GM23338 (cell line): ENCODE measurements at regions not wholly inside any gene's neighbourhood (a gene's known extent, or its start where the extent isn't known, plus 50 kb on each side); places are given as distances from the start of the nearest gene placed in this dataset.

Experiments
- ATAC-seq: fragments of 200-7000 bp; cut with Tn5 transposase; 3 replicates; pipeline ENCODE4 v1.9.1; 2020
- DNase-seq: peaks from one replicate; pipeline ENCODE4 v3.0.0-alpha.2; 2015; ENCODE audit warnings: low spot score
- H2AFZ ChIP-seq: fragments of 200-600 bp; sonication (generic); 2 replicates; pipeline ENCODE4 v1.8.0; 2016; ENCODE audit warnings: antibody characterized with exemption, mild to moderate bottlenecking, moderate library complexity
- H3F3A ChIP-seq: fragments of 200-600 bp; sonication (generic); replicated peaks from 2 replicates; pipeline ENCODE4 v1.8.0; 2017; ENCODE audit warnings: antibody characterized with exemption, mixed run types, low read depth
- H3K27ac ChIP-seq: fragments of 200-600 bp; sonication (generic); 2 replicates; pipeline ENCODE4 v1.6.1; 2016; ENCODE audit warnings: low read depth
- H3K27me3 ChIP-seq: fragments of 200-600 bp; sonication (generic); 2 replicates; pipeline ENCODE4 v1.8.0; 2016; ENCODE audit warnings: mild to moderate bottlenecking, mixed run types, moderate library complexity; ENCODE audit not compliant: insufficient read depth
- H3K36me3 ChIP-seq: fragments of 200-600 bp; sonication (generic); 2 replicates; pipeline ENCODE4 v1.8.0; 2016; ENCODE audit warnings: mild to moderate bottlenecking; ENCODE audit not compliant: insufficient read depth
- H3K4me1 ChIP-seq: fragments of 200-600 bp; sonication (generic); 2 replicates; pipeline ENCODE4 v1.8.0; 2016; ENCODE audit warnings: mild to moderate bottlenecking, moderate library complexity; ENCODE audit not compliant: insufficient read depth
- H3K4me2 ChIP-seq: fragments of 200-600 bp; sonication (generic); 2 replicates; pipeline ENCODE4 v1.7.1; 2017; ENCODE audit warnings: mixed run types
- H3K4me3 ChIP-seq: fragments of 200-600 bp; sonication (generic); 2 replicates; pipeline ENCODE4 v1.6.1; 2016; ENCODE audit warnings: mixed run types
- H3K79me2 ChIP-seq: fragments of 200-600 bp; sonication (generic); replicated peaks from 2 replicates; pipeline ENCODE4 v1.8.0; 2017; ENCODE audit warnings: mild to moderate bottlenecking; ENCODE audit not compliant: insufficient read depth
- H3K9me2 ChIP-seq: fragments of 200-600 bp; sonication (generic); 2 replicates; pipeline ENCODE4 v1.8.0; 2017; ENCODE audit not compliant: insufficient read depth
- H4K20me1 ChIP-seq: fragments of 200-600 bp; sonication (generic); replicated peaks from 2 replicates; pipeline ENCODE4 v1.8.0; 2017; ENCODE audit warnings: mild to moderate bottlenecking; ENCODE audit not compliant: insufficient read depth
- H3K27ac Mint-ChIP-seq: 2 replicates; pipeline ENCODE4 v1.8.0; 2020; ENCODE audit warnings: inconsistent platforms, mild to moderate bottlenecking, moderate library complexity, mixed read lengths
- H3K27me3 Mint-ChIP-seq: 3 replicates; pipeline ENCODE4 v1.8.0; 2022; ENCODE audit warnings: low read depth, mild to moderate bottlenecking, moderate library complexity, mixed read lengths, inconsistent platforms; ENCODE audit not compliant: insufficient read depth, poor library complexity
- H3K36me3 Mint-ChIP-seq: 3 replicates; pipeline ENCODE4 v1.8.0; 2021; ENCODE audit warnings: low read depth, mild to moderate bottlenecking, inconsistent platforms, moderate library complexity, mixed read lengths
- H3K4me1 Mint-ChIP-seq: 3 replicates; pipeline ENCODE4 v1.8.0; 2020; ENCODE audit warnings: mild to moderate bottlenecking, inconsistent platforms, mixed read lengths
- H3K4me3 Mint-ChIP-seq: 3 replicates; pipeline ENCODE4 v1.8.0; 2021; ENCODE audit warnings: moderate library complexity, mild to moderate bottlenecking, inconsistent platforms, mixed read lengths
- H3K9me3 Mint-ChIP-seq: 3 replicates; pipeline ENCODE4 v1.8.0; 2020; ENCODE audit warnings: moderate library complexity, mild to moderate bottlenecking, inconsistent platforms, mixed read lengths
- CREB1 ChIP-seq: fragments of 250-450 bp; sonication (Bioruptor Pico); IDR thresholded peaks from 2 replicates; pipeline ENCODE4 v1.5.0; 2020; ENCODE audit warnings: low read depth, mild to moderate bottlenecking, moderate library complexity
- EZH2phosphoT487 ChIP-seq: fragments of 200-600 bp; sonication (generic); IDR thresholded peaks from one replicate; pipeline ENCODE4 v1.8.1; 2018; ENCODE audit warnings: antibody characterized with exemption; ENCODE audit not compliant: unreplicated experiment
- JUNB ChIP-seq: IDR thresholded peaks from one replicate; pipeline ENCODE4 v1.6.1; 2016; ENCODE audit warnings: antibody characterized with exemption; ENCODE audit not compliant: unreplicated experiment
- NANOG ChIP-seq: IDR thresholded peaks from 2 replicates; pipeline ENCODE4 v1.6.1; 2016; ENCODE audit warnings: antibody characterized with exemption, borderline replicate concordance
- POLR2AphosphoS5 ChIP-seq: IDR thresholded peaks from 2 replicates; pipeline ENCODE4 v1.6.1; 2016; ENCODE audit warnings: antibody characterized with exemption, low read depth
- STAT1 ChIP-seq: IDR thresholded peaks from one replicate; pipeline ENCODE4 v1.6.1; 2016; ENCODE audit warnings: antibody characterized with exemption; ENCODE audit not compliant: unreplicated experiment
- ZNF331 ChIP-seq: fragments of 250-450 bp; sonication (Bioruptor Pico); IDR thresholded peaks from 2 replicates; pipeline ENCODE4 v1.5.0; 2020; ENCODE audit warnings: low read depth, mild to moderate bottlenecking, moderate library complexity
- ZNF462 ChIP-seq: fragments of 250-450 bp; sonication (Bioruptor Pico); IDR thresholded peaks from 2 replicates; pipeline ENCODE4 v1.5.0; 2020; ENCODE audit warnings: mild to moderate bottlenecking, moderate library complexity
- TF ChIP-seq, protein P1 (sequence below): IDR thresholded peaks from 2 replicates; pipeline ENCODE4 v1.6.1; 2016; ENCODE audit warnings: antibody characterized with exemption
- TF ChIP-seq, protein P2 (sequence below), 2 experiments: fragments of 200-600 bp in 1 of 2; sonication (generic) in 1 of 2; conservative IDR thresholded peaks; 2 replicates each; pipeline versions ENCODE4 v1.5.1 to v1.6.1; 2016 to 2017; ENCODE audit warnings: antibody characterized with exemption in 2 of 2, low read depth in 2 of 2, mild to moderate bottlenecking in 2 of 2, moderate library complexity in 1 of 2

DNA sequence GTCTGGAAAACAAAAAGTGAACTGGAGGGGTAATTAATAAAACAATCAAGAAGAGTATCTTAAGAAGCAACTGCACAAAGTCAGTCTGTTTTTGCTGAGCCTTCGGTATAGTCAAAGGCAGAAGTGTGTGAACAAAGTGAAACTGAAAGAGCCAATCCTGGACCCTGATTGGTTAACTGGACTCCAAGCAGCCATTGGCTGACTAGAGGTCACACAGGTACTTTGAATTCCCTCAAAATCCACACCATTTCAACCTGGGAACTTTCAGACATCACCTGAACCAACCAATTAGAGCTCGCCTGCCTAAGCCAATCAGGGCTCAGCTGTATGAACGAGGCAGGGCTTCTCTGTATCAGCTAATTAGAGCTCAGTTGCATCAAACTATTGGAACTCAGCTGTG lies 286.7 kb downstream of the TLE4 start:
- Mint-ChIP-seq H3K27me3 (peaks cover 4% of the 10 kb centered on the region), H3K9me3 (peaks cover 19% of the 10 kb centered on the region), H3K4me1 (peaks cover 2% of the 10 kb centered on the region; the same call in 1 of the 3 replicates), H3K36me3 (peaks cover 3% of the 10 kb centered on the region; the same call in 1 of the 3 replicates), H3K4me3 (no peak overlapping the region), H3K27ac (no peak overlapping the region)
- H3K36me3 ChIP-seq, result no peaks in the 10 kb centered on the region
- H4K20me1 ChIP-seq, result no peaks in the 10 kb centered on the region
- no peaks in the 10 kb centered on the region for H3F3A ChIP-seq
- no peak for DNase-seq
- TF ChIP-seq NANOG (no peak), CREB1 (CRISPR knock-in tag) (no peak), ZNF462 (CRISPR knock-in tag) (no peak), ZNF331 (CRISPR knock-in tag) (no peak), EZH2phosphoT487 (no peak), POLR2AphosphoS5 (no peak), STAT1 (no peak), JUNB (no peak)
- TF ChIP-seq, protein P1, sequence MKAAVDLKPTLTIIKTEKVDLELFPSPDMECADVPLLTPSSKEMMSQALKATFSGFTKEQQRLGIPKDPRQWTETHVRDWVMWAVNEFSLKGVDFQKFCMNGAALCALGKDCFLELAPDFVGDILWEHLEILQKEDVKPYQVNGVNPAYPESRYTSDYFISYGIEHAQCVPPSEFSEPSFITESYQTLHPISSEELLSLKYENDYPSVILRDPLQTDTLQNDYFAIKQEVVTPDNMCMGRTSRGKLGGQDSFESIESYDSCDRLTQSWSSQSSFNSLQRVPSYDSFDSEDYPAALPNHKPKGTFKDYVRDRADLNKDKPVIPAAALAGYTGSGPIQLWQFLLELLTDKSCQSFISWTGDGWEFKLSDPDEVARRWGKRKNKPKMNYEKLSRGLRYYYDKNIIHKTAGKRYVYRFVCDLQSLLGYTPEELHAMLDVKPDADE, result no peak
- TF ChIP-seq, protein P2, sequence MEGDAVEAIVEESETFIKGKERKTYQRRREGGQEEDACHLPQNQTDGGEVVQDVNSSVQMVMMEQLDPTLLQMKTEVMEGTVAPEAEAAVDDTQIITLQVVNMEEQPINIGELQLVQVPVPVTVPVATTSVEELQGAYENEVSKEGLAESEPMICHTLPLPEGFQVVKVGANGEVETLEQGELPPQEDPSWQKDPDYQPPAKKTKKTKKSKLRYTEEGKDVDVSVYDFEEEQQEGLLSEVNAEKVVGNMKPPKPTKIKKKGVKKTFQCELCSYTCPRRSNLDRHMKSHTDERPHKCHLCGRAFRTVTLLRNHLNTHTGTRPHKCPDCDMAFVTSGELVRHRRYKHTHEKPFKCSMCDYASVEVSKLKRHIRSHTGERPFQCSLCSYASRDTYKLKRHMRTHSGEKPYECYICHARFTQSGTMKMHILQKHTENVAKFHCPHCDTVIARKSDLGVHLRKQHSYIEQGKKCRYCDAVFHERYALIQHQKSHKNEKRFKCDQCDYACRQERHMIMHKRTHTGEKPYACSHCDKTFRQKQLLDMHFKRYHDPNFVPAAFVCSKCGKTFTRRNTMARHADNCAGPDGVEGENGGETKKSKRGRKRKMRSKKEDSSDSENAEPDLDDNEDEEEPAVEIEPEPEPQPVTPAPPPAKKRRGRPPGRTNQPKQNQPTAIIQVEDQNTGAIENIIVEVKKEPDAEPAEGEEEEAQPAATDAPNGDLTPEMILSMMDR (conservative IDR thresholded peaks at IDR 0.05; ENCODE audit: low read depth in 2 of 2), result no peak
- H3K79me2 ChIP-seq, result no peaks in the 10 kb centered on the region
- H3K4me3 ChIP-seq, result no peak overlapping the region
- no peaks in the 10 kb centered on the region for H3K27me3 ChIP-seq
- no peak overlapping the region for H3K27ac ChIP-seq
- H3K4me1 ChIP-seq, result no peaks in the 10 kb centered on the region
- H2AFZ ChIP-seq, result peak overlapping the region; percentile 44; the same call in 1 of the 2 replicates
- H3K9me2 ChIP-seq, result 0 out of 2 replicates have a peak, but pooled peaks cover 5% of the 10 kb centered on the region
- ATAC-seq, result no peak
- no peak overlapping the region for H3K4me2 ChIP-seq
